NOMO-1 treated with DMSO at 0.1 percent for 48 hours (cell line): ENCODE measurements at regions not wholly inside any gene's neighbourhood (a gene's known extent, or its start where the extent isn't known, plus 50 kb on each side); places are given as distances from the start of the nearest gene placed in this dataset.
"Not testable (repeated sequence)": the region's sequence is repeated elsewhere in the genome, so short reads cannot be mapped to it uniquely, and the experiment has no call there.

Experiments
- DNase-seq: peaks from one replicate; lab custom pipeline; 2025; ENCODE audit not compliant: unreplicated experiment; lab: John Stamatoyannopoulos, UW

GRCh38 chr13:21261487-21262216 is 85.2 kb downstream of the MRPL57 start:
- DNase-seq, result not testable (repeated sequence)

- not testable (repeated sequence) for DNase-seq
These were observed 87.5 kb downstream of the MRPL57 start for GRCh38 chr13:21263909-21264308.

DNA sequence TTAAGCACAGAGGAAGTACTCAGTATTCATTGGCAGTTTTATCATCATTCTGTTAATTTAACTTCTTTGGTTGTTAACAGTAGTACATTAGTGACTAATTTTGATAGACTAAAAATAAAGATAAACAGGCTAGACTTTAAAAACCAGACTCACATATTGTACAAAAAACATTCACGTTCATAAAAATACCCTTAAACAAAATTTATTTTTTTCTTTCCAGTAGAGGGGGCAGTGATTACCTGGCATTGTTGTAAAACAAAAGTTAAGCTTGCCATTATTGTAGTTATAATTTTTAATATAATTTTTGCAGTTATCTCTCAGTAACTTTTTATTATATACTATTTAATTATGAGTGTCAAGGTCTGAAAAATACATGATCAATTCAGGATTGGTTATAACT is 92.0 kb downstream of the MRPL57 start:
- not testable (repeated sequence) for DNase-seq

DNA sequence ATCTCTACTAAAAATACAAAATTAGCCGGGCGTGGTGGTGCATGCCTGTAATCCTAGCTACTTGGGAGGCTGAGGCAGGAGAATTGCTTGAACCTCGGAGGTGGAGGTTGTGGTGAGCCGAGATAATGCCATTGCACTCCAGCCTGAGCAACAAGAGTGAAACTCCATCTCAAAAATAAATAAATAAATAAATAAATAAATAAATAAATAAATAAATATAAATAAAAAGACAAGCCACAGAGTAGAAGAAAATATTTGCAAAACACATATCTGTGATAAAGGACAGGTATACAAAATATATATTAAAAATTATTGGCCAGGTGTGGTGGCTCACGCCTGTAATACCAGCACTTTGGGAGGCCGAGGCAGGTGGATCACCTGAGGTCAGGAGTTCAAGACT is 96.0 kb downstream of the MRPL57 start:
- DNase-seq, result not testable (repeated sequence)

DNA sequence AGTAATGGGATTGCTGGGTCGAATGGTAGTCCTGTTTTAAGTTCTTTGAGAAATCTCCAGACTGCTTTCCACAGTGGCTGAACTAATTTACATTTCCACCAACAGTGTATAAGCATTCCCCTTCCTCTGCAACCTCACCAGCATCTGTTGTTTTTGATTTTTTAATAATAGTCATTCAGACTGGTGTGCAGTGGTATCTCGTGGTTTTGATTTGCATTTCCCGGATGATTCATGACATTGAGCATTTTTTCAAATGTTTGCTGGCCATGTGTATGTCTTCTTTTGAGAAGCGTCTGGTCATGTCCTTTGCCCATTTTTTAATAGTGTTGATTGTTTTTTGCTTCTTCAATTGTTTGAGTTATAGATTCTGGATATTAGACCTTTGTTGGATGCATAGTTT is 98.0 kb downstream of the MRPL57 start:
- not testable (repeated sequence) for DNase-seq

- DNase-seq, result no peak
These were observed 105.6 kb downstream of the MRPL57 start for GRCh38 chr13:21282065-21282464.

DNA sequence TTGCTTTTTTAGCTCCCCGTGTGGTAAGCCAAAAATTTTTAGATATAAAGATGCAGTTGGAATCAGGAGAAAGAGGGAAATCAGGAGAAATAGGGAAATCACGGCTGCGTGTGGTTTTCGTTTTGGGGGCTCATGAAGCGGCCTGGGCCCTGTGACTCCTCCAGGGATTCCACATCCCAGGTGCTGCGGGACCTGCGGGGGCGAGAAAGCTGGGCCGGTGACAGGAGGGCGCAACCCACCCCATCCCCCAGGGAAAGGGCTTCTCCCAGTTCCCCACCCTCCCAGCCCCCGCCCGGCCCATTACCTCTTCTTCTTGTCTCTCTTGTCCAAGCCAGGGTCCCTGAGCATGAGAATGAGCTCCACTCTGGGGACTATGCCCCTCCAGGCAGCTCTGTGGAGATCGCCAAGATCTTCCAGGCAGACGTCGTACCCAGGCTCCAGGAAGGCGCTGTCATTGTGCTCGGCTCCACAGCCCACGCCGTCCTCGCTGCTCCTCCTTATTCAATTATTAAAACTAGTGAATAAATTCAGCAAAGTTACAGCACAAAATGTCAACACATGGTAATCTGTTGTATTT is 111.0 kb downstream of the MRPL57 start:
- DNase-seq, result no peak

GRCh38 chr13:21289475-21289874 is 113.0 kb downstream of the MRPL57 start:
- DNase-seq, result no peak

- DNase-seq, result not testable (repeated sequence)
These were observed 114.1 kb downstream of the MRPL57 start for GRCh38 chr13:21290442-21291002.

DNA sequence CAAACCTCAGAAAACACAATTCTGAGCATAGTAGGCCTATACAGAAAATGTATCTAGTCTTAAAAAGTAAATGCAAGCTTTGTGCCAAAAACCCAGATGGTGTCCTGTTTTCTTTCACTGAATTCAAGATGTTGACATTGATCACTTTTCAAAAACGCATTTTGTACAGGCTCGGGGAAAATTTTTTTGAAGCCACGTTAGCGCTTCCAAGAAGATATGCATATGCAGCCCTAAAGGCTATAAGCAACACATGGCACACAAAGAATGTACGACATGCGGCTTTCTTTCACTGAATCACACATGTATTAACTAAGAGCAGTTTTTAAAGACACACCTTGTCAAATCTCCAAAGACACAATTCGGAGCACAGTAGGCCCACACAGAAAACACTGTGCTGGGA is 115.4 kb downstream of the MRPL57 start:
- no peak for DNase-seq

GRCh38 chr13:21296991-21297390 is 120.5 kb downstream of the MRPL57 start:
- DNase-seq, result peak; percentile 45

GRCh38 chr13:21297447-21297846 is 121.0 kb downstream of the MRPL57 start:
- DNase-seq, result peak; percentile 45

DNA sequence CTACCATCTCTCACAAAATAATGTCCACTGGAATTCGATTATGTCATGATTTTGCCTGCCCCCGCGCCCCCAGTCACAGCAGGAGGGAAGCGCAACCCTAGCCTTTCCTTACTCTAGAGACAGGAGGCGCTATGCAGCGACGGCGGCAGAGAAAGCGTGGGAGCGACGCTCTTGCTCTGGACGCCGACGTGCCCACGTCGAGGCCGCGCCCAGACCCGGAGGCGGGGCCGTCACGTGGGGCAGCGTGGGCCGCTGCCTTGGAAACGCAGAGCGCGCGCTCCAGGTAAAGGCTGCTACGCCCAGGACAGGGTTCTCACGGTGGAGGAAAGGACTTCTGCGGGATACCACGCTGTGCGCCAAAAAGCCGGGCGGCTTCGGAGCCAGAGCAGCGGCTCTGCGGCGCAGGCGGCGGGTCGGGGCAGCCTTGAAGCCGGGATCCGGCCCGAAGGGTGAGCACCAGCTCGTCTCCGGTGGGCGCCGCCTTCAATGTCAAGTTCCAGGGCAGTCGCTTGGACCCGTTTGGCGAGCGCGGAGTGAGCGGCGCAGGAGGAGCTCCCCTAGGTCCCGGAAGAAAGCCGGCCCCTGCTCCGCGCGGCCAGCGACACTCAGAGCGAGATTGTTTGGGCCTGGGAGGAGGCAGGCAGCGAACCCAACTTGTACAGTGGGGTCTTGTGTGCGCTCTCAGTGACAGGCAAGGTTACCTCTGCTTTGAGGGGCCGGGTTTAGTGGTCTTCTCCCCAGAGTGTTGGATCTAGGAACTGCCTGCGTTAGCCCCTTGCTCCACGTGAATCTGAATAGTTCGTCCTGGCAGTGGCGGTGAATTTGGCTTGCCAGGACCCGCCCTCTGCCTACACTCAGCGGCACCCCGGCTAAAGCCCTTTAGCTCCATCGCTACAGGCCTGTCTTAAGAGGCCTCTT is 121.7 kb downstream of the MRPL57 start:
- peak; percentile 98 for DNase-seq

DNA sequence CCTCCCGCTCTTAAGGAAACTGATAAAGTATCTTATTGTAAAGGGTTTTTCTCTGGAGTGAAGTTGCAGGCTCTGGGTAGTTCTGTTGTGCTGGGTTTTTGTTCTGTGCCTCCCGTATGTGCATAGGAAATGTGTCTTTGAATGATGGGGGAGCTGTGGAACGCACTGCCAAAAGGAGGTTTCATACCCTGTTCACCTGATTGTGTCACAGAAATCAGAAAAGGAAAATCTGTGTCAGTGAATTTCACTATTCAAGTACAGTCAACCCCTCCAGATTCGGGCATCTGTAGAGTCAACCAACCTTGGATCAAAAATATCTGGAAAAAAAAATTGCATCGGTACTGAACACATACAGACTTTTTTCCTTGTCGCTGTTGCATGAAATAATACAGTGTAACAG is 127.8 kb downstream of the MRPL57 start:
- no peak for DNase-seq

GRCh38 chr13:21306300-21307073 is 130.0 kb downstream of the MRPL57 start:
- DNase-seq, result not testable (repeated sequence)

DNA sequence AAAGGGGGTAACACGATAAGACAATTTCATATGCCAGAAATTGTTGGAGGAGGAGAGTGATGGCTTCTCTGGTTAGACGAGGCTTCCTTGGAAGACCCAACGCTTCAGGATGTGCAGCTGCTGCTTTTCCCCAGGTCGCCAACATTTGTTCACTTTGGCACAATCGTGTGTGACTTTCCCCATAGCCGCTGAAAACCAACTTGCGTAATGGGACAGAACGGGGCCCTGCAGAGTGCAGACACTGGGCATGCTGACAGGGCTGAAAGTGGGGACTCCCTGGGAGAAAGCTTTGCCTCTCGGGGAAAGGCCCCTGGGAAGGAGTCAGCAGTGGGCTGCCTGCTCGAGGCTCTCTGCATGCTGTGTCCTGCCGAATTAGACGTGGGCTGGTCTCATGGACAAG is 130.7 kb downstream of the MRPL57 start:
- DNase-seq, result not testable (repeated sequence)

DNA sequence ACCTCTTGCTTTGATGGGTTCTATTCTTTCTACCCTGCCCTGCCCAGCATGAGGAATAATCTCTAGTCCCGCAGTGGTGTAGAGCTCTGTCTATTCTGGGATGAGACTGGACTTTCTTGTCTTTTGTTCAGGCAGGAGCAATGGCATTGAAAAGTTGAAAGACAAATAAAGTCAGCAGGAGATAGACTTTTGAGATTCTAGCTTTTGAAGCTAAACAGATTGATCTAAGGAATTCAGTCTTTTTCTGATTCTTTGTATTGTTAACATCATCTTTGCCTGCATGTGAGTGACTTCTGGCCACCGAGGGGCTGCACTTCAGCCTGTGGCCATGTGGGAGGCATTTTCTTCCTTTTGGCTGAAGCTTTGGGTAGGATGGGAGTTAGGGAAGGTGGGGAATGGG is 132.4 kb downstream of the MRPL57 start:
- DNase-seq, result no peak

DNA sequence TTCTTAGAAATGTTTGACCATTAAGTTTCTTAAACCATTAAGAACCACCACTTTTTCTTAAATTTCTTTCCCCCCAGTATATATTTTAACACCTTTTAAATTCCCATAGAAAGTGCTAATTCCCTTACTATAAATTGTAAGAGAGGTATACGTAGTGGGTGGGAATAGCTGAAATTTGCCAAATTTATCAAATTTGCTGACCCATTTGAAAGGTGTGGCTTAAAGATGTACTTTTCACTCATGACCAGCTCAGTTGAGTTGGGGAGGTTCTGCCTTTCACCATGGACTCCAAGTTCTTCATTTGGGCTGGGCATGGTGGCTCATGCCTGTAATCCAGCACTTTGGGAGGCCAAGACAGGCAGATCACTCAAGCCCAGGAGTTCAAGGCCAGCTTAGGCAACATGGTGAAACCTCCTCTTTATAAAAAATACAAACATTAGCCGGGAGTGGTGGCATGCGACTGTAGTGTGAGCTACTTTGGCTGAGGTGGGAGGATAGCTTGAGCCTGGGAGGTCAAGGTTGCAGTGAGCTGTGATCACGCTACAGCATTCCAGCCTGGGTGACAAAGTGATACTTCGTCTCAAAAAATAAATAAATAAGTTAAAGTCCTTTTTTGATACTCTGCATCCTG is 133.2 kb downstream of the MRPL57 start:
- DNase-seq, result no peak

- no peak for DNase-seq
These were observed 133.8 kb downstream of the MRPL57 start for GRCh38 chr13:21310220-21310619.

DNA sequence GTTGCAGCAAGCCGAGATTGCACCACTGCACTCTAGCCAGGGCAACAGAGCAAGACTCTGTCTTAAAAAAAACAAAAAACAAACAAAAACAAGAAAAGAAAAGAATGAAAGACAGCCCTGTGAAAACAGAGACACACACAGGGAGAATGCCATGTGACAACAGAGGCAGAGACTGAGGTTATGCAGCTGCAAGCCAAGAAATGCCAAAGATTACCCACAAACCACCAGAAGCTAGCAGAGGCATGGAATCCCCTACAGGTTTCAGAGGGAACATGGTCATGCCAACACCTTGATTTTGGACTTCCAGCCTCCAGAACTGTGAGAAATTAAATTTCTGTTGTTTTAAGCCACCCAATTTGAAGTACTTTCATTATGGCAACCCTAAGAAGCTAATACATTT is 138.5 kb downstream of the MRPL57 start:
- not testable (repeated sequence) for DNase-seq
